ENCODE measurements at regions not wholly inside any gene's neighbourhood (a gene's known extent, or its start where the extent isn't known, plus 50 kb on each side); places are given as distances from the start of the nearest gene placed in this dataset.

DNA sequence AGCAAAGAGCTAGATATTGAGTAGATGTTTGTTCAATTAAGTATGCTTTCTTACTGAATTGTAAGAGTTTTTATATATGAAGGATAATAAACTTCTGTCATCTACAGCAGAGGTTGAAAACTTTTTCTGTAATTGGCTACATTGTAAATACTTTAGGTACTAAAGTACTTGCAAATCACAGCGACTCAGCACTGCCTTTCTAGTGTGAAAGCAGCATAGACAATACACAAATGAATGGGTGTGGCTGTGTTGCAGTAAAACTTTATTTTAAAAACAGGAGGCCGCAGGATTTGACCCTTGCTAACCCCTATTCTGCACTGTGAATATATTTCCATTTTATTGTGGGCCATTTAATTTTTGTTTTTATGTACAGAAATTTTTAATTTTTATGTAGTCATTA is 104.3 kb upstream of the TMC3 start:
- no peak for DNase-seq (ENCODE audit: low read depth)
- no peak overlapping the region for H3K4me3 ChIP-seq (ENCODE audit: low read depth, low read length)

DNA sequence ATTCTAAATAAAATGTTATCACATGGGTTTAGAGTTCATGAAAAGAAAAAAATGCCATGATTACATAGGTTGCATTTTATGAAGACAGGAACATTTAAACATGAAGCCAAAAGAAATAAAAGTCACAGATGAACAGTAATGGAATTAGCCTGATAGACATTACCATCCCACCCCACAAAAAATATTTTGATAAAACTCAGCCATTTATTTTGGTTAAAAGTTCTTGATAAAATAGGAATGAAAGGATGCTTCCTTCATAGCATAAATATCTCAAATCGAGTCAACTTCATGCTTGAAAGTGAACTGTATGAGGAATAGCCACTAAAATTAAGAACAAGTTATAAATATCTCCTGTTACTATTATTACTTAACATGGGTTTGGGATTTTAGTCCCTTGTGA is 101.9 kb upstream of the TMC3 start:
- no peak overlapping the region for H3K4me3 ChIP-seq (ENCODE audit: low read depth, low read length)

More for the DNA sequence above, 104.3 kb upstream of the TMC3 start:
- TF ChIP-seq, protein P1, sequence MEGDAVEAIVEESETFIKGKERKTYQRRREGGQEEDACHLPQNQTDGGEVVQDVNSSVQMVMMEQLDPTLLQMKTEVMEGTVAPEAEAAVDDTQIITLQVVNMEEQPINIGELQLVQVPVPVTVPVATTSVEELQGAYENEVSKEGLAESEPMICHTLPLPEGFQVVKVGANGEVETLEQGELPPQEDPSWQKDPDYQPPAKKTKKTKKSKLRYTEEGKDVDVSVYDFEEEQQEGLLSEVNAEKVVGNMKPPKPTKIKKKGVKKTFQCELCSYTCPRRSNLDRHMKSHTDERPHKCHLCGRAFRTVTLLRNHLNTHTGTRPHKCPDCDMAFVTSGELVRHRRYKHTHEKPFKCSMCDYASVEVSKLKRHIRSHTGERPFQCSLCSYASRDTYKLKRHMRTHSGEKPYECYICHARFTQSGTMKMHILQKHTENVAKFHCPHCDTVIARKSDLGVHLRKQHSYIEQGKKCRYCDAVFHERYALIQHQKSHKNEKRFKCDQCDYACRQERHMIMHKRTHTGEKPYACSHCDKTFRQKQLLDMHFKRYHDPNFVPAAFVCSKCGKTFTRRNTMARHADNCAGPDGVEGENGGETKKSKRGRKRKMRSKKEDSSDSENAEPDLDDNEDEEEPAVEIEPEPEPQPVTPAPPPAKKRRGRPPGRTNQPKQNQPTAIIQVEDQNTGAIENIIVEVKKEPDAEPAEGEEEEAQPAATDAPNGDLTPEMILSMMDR (conservative IDR thresholded peaks at IDR 0.05; ENCODE audit: low read depth, low read length), result no peak

GRCh38 chr15:81475471-81475870 is 101.5 kb upstream of the TMC3 start:
- TF ChIP-seq, protein P1 (conservative IDR thresholded peaks at IDR 0.05; ENCODE audit: low read depth, low read length), result no peak
- DNase-seq (ENCODE audit: low read depth), result no peak
- no peak overlapping the region for H3K4me3 ChIP-seq (ENCODE audit: low read depth, low read length)

More for the DNA sequence above, 101.9 kb upstream of the TMC3 start:
- DNase-seq (ENCODE audit: low read depth), result no peak
- TF ChIP-seq, protein P1 (conservative IDR thresholded peaks at IDR 0.05; ENCODE audit: low read depth, low read length), result no peak

- no peak overlapping the region for H3K4me3 ChIP-seq (ENCODE audit: low read depth, low read length)
- DNase-seq (ENCODE audit: low read depth), result no peak
- TF ChIP-seq, protein P1 (conservative IDR thresholded peaks at IDR 0.05; ENCODE audit: low read depth, low read length), result no peak
Measured at GRCh38 chr15:81473946-81474345, 99.9 kb upstream of the TMC3 start.

GRCh38 chr15:81473177-81473576 is 99.2 kb upstream of the TMC3 start:
- no peak overlapping the region for H3K4me3 ChIP-seq (ENCODE audit: low read depth, low read length)
- DNase-seq (ENCODE audit: low read depth), result no peak
- TF ChIP-seq, protein P1 (conservative IDR thresholded peaks at IDR 0.05; ENCODE audit: low read depth, low read length), result no peak

DNA sequence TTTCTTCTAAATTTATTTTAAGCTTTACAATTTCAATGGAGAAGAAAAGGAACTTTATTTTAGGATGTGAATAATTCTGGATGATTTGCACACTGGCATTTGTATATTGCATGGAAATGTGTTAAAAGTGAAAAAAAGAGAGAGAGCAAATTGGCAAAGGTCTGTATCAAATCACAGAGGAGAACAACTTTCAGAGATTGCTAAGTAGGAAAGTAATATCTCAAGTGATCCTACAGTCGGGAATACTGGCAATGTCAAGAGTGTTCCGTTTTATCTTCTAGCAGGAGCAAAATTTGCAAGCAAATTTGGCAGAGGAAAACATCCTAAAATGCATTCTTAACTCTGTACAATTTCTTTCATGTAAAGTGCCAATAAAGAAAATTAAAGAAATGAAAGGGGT is 97.1 kb upstream of the TMC3 start:
- TF ChIP-seq, protein P1 (conservative IDR thresholded peaks at IDR 0.05; ENCODE audit: low read depth, low read length), result no peak
- H3K4me3 ChIP-seq (ENCODE audit: low read depth, low read length), result no peak overlapping the region
- no peak for DNase-seq (ENCODE audit: low read depth)

DNA sequence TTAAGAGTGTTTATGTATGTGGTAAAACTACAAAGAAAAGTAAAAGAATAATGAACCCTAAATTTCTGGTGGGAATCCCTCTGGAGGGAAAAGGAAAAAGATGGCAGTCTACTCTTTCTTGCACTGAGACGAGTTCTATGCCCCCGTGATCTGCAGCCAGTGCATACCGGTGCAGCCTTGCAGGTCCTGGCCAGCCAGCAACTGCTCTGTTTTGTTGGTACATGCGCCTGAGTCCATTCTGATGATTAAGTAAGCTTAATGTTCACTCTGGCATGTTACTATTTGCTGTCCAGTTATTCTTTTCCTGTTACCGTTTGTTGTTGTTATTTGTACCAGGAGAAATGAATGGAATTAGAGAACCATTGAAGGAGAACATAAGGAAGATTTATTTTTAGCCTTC is 95.1 kb upstream of the TMC3 start:
- TF ChIP-seq, protein P1 (conservative IDR thresholded peaks at IDR 0.05; ENCODE audit: low read depth, low read length), result no peak
- no peak for DNase-seq (ENCODE audit: low read depth)

More for the DNA sequence above, 95.1 kb upstream of the TMC3 start:
- no peak overlapping the region for H3K4me3 ChIP-seq (ENCODE audit: low read depth, low read length)
